H1 (cell line): ENCODE measurements at regions not wholly inside any gene's neighbourhood (a gene's known extent, or its start where the extent isn't known, plus 50 kb on each side); places are given as distances from the start of the nearest gene placed in this dataset.

Source experiments
- CTCF ChIA-PET: fragments of 300-600 bp; sonication (Branson Sonifier 250); formaldehyde crosslinking; loops from one replicate; lab custom pipeline; 2021; ENCODE audit not compliant: partially characterized antibody; lab: Charles Lee
- POLR2A ChIA-PET: fragments of 300-600 bp; sonication (Branson Sonifier 250); formaldehyde crosslinking; loops from one replicate; lab custom pipeline; 2021; ENCODE audit warnings: inconsistent platforms; ENCODE audit not compliant: partially characterized antibody; lab: Charles Lee
- DNase-seq, 2 experiments: peaks; one replicate each; pipeline versions ENCODE4 v3.0.0 to v3.0.0-alpha.2; 2010 to 2022; ENCODE audit warnings: low spot score in 2 of 2, low read depth in 1 of 2, mixed read lengths in 1 of 2
- FAIRE-seq: peaks from 2 replicates; lab custom pipeline; 2011; peaks lifted over from hg19 to GRCh38; lab: Jason Lieb, UNC
- H2AFZ ChIP-seq: 2 replicates; pipeline ENCODE4 v1.8.1; 2012; ENCODE audit warnings: low read length, inconsistent platforms
- H2AK5ac ChIP-seq: 2 replicates; pipeline ENCODE4 v1.6.1; 2013; ENCODE audit warnings: low read depth, low read length
- H2BK120ac ChIP-seq: replicated peaks from 2 replicates; pipeline ENCODE3; 2013; ENCODE audit warnings: low read depth, low read length, inconsistent platforms
- H2BK12ac ChIP-seq: 2 replicates; pipeline ENCODE4 v1.6.1; 2013; ENCODE audit warnings: low read depth, low read length
- H2BK15ac ChIP-seq: 2 replicates; pipeline ENCODE4 v1.6.1; 2013; ENCODE audit warnings: low read length
- H2BK20ac ChIP-seq: 2 replicates; pipeline ENCODE4 v1.6.1; 2013; ENCODE audit warnings: low read length
- H2BK5ac ChIP-seq: 2 replicates; pipeline ENCODE4 v1.6.1; 2013; ENCODE audit warnings: low read depth, low read length
- H3K14ac ChIP-seq: 2 replicates; pipeline ENCODE4 v1.6.1; 2013; ENCODE audit warnings: inconsistent platforms; ENCODE audit not compliant: insufficient read length
- H3K18ac ChIP-seq: 2 replicates; pipeline ENCODE4 v1.6.1; 2013; ENCODE audit warnings: low read length; ENCODE audit errors: extremely low read depth
- H3K23ac ChIP-seq: 2 replicates; pipeline ENCODE4 v1.6.1; 2013; ENCODE audit warnings: inconsistent platforms; ENCODE audit not compliant: insufficient read length
- H3K23me2 ChIP-seq: 2 replicates; pipeline ENCODE4 v1.6.1; 2013; ENCODE audit warnings: low read depth, low read length
- H3K27ac ChIP-seq: 2 replicates; pipeline ENCODE4 v1.6.1; 2011; ENCODE audit warnings: low read depth, low read length, inconsistent platforms
- H3K27me3 ChIP-seq, 4 experiments: replicated peaks in 1 of 4; 1 replicate in 1 of 4; 2 replicates in 3 of 4; pipeline versions ENCODE4 v1.6.1 to v1.8.1; 2011 to 2013; ENCODE audit warnings: low read length in 3 of 4, mild to moderate bottlenecking in 3 of 4, inconsistent platforms in 2 of 4, mixed read lengths in 2 of 4, moderate library complexity in 1 of 4; ENCODE audit not compliant: control insufficient read depth in 3 of 4, insufficient read depth in 3 of 4; ENCODE audit errors: extremely low read depth in 1 of 4
- H3K36me3 ChIP-seq, 4 experiments: 2 replicates each; pipeline versions ENCODE4 v1.6.1 to v1.8.1; 2011 to 2013; ENCODE audit warnings: mild to moderate bottlenecking in 4 of 4, low read length in 3 of 4, moderate library complexity in 2 of 4, control low read depth in 1 of 4, inconsistent platforms in 1 of 4; ENCODE audit not compliant: insufficient read depth in 4 of 4, control insufficient read depth in 2 of 4
- H3K4ac ChIP-seq: replicated peaks from 2 replicates; pipeline ENCODE3; 2013; ENCODE audit warnings: low read length, low read depth, mixed read lengths, inconsistent platforms; ENCODE audit not compliant: insufficient read length
- H3K4me1 ChIP-seq, 4 experiments: replicated peaks in 1 of 4; 1 replicate in 1 of 4; 2 replicates in 3 of 4; pipeline versions ENCODE4 v1.6.1 to v1.8.1; 2011 to 2013; ENCODE audit warnings: low read length in 3 of 4, inconsistent platforms in 2 of 4, mixed read lengths in 1 of 4; ENCODE audit not compliant: insufficient read depth in 4 of 4, control insufficient read depth in 3 of 4
- H3K4me2 ChIP-seq, 2 experiments: 2 replicates each; pipeline versions ENCODE4 v1.6.1 to v1.8.1; 2011 to 2013; ENCODE audit warnings: low read depth in 2 of 2, low read length in 2 of 2, control low read depth in 1 of 2, inconsistent platforms in 1 of 2, mild to moderate bottlenecking in 1 of 2; ENCODE audit not compliant: insufficient read depth in 1 of 2
- H3K4me3 ChIP-seq, 4 experiments: fragments of 200-600, 300-600 bp in 1 of 4; sonication (generic), shearing (Covaris generic), sonication (Bioruptor Twin) in 1 of 4; 2 replicates each; pipeline versions ENCODE4 v1.5.1 to v1.8.1; 2011 to 2016; ENCODE audit warnings: low read length in 4 of 4, low read depth in 3 of 4, control low read depth in 2 of 4, inconsistent platforms in 2 of 4, mild to moderate bottlenecking in 2 of 4, mixed read lengths in 1 of 4, moderate library complexity in 1 of 4; ENCODE audit not compliant: insufficient read depth in 2 of 4; ENCODE audit errors: extremely low read depth in 1 of 4
- H3K56ac ChIP-seq: replicated peaks from 2 replicates; pipeline ENCODE3; 2013; ENCODE audit warnings: low read depth, mild to moderate bottlenecking, mixed read lengths, low read length, inconsistent platforms; ENCODE audit not compliant: insufficient read length
- H3K79me1 ChIP-seq: 2 replicates; pipeline ENCODE4 v1.6.1; 2013; ENCODE audit warnings: low read depth, low read length, control low read depth
- H3K79me2 ChIP-seq, 2 experiments: 2 replicates each; pipeline versions ENCODE4 v1.6.1 to v1.8.1; 2012 to 2013; ENCODE audit warnings: low read length in 2 of 2, mild to moderate bottlenecking in 2 of 2, inconsistent platforms in 1 of 2; ENCODE audit not compliant: insufficient read depth in 2 of 2, control insufficient read depth in 1 of 2
- H3K9ac ChIP-seq, 4 experiments: replicated peaks in 1 of 4; 1 replicate in 1 of 4; 2 replicates in 3 of 4; pipeline versions ENCODE4 v1.6.1 to v1.8.1; 2011 to 2013; ENCODE audit warnings: low read depth in 3 of 4, low read length in 3 of 4, control low read depth in 2 of 4, mild to moderate bottlenecking in 2 of 4, moderate library complexity in 2 of 4, inconsistent platforms in 1 of 4; ENCODE audit errors: extremely low read depth in 1 of 4
- H3K9me3 ChIP-seq, 2 experiments: 2 replicates each; pipeline versions ENCODE4 v1.6.1 to v1.8.1; 2012 to 2013; ENCODE audit warnings: mild to moderate bottlenecking in 2 of 2, moderate library complexity in 2 of 2, control low read depth in 1 of 2, inconsistent platforms in 1 of 2, low read depth in 1 of 2, low read length in 1 of 2, mixed read lengths in 1 of 2; ENCODE audit not compliant: insufficient read depth in 2 of 2
- H4K20me1 ChIP-seq, 2 experiments: replicated peaks in 1 of 2; 2 replicates each; pipeline versions ENCODE3 to v1.8.1; 2011 to 2013; ENCODE audit warnings: inconsistent platforms in 2 of 2, low read length in 2 of 2, mild to moderate bottlenecking in 1 of 2; ENCODE audit not compliant: insufficient read depth in 2 of 2, control insufficient read depth in 1 of 2
- H4K5ac ChIP-seq: 2 replicates; pipeline ENCODE4 v1.6.1; 2013; ENCODE audit warnings: low read length, low read depth, mixed read lengths, inconsistent platforms; ENCODE audit not compliant: insufficient read length
- H4K8ac ChIP-seq: 2 replicates; pipeline ENCODE4 v1.8.0; 2013; ENCODE audit warnings: mild to moderate bottlenecking, moderate library complexity, low read length, inconsistent platforms; ENCODE audit not compliant: insufficient read depth; ENCODE audit errors: extremely low read depth
- H4K91ac ChIP-seq: replicated peaks from 2 replicates; pipeline ENCODE3; 2013; ENCODE audit warnings: low read length, mixed read lengths, inconsistent platforms; ENCODE audit not compliant: insufficient read length
- BRCA1 ChIP-seq: IDR thresholded peaks from 2 replicates; pipeline ENCODE4 v1.6.1; 2012; ENCODE audit warnings: low read depth, low read length, improper control_type of control experiment
- CBX5 ChIP-seq: fragments of 300-800, 300-1000 bp; sonication (generic); IDR thresholded peaks from 2 replicates; pipeline ENCODE4 v1.7.1; 2016; ENCODE audit warnings: antibody characterized with exemption, low read length, low read depth
- CBX8 ChIP-seq: fragments of 300-800, 300-1000 bp; sonication (generic); IDR thresholded peaks from 2 replicates; pipeline ENCODE4 v1.7.1; 2016; ENCODE audit warnings: low read depth, low read length, borderline replicate concordance
- CEBPB ChIP-seq: IDR thresholded peaks from 2 replicates; pipeline ENCODE4 v1.6.1; 2012; ENCODE audit warnings: low read depth, low read length
- CHD1 ChIP-seq: IDR thresholded peaks from 2 replicates; pipeline ENCODE4 v1.6.1; 2012; ENCODE audit warnings: low read depth, low read length, improper control_type of control experiment
- CHD2 ChIP-seq: IDR thresholded peaks from 2 replicates; pipeline ENCODE4 v1.6.1; 2012; ENCODE audit warnings: low read length, improper control_type of control experiment
- CTBP2 ChIP-seq: IDR thresholded peaks from 2 replicates; pipeline ENCODE4 v1.7.0; 2011; ENCODE audit warnings: borderline replicate concordance, mild to moderate bottlenecking, moderate library complexity, mixed read lengths, low read length; ENCODE audit not compliant: insufficient read depth, insufficient read length
- GABPA ChIP-seq: IDR thresholded peaks from 2 replicates; pipeline ENCODE4 v1.6.1; 2011; ENCODE audit warnings: mild to moderate bottlenecking, low read length, moderate library complexity, borderline replicate concordance; ENCODE audit not compliant: insufficient read depth
- GTF2F1 ChIP-seq: IDR thresholded peaks from 2 replicates; pipeline ENCODE4 v1.6.1; 2012; ENCODE audit warnings: low read depth, low read length, improper control_type of control experiment, borderline replicate concordance
- HDAC6 ChIP-seq: IDR thresholded peaks from one replicate; pipeline ENCODE4 v1.7.1; 2012; ENCODE audit warnings: low read depth, mild to moderate bottlenecking, inconsistent platforms, low read length, moderate library complexity
- NRF1 ChIP-seq: IDR thresholded peaks from 2 replicates; pipeline ENCODE4 v1.6.1; 2011; ENCODE audit warnings: mild to moderate bottlenecking, low read depth, low read length, improper control_type of control experiment
- PHF8 ChIP-seq: fragments of 200-600 bp; sonication (generic); conservative IDR thresholded peaks from 2 replicates; pipeline ENCODE4 v1.7.1; 2012; ENCODE audit warnings: low read depth, mild to moderate bottlenecking, inconsistent platforms, low read length, moderate library complexity
- POLR2A ChIP-seq, 2 experiments: IDR thresholded peaks; 1 replicate in 1 of 2; 2 replicates in 1 of 2; pipeline ENCODE4 v1.6.1; 2011; ENCODE audit warnings: low read depth in 2 of 2, low read length in 2 of 2, mild to moderate bottlenecking in 2 of 2; ENCODE audit errors: control extremely low read depth in 1 of 2
- TAF7 ChIP-seq: optimal IDR thresholded peaks from 2 replicates; pipeline ENCODE3; 2011; ENCODE audit warnings: low read depth, mild to moderate bottlenecking, inconsistent platforms, low read length, moderate library complexity, borderline replicate concordance
- TCF12 ChIP-seq: IDR thresholded peaks from 2 replicates; pipeline ENCODE4 v1.6.1; 2011; ENCODE audit warnings: low read depth, mild to moderate bottlenecking, low read length
- WGBS, 2 experiments: shearing (Covaris generic) in 1 of 2; methylation state at CpG; one replicate each; pipeline versions ENCODE4 v1.1.6 to v1.1.7; 2013 to 2015; ENCODE audit warnings: low lambda C conversion rate in 2 of 2, mixed read lengths in 2 of 2, inconsistent platforms in 1 of 2, low coverage in 1 of 2, missing lambda C conversion rate in 1 of 2; ENCODE audit not compliant: insufficient replicate concordance in 2 of 2, insufficient coverage in 1 of 2, insufficient read length in 1 of 2; ENCODE audit errors: extremely low coverage in 1 of 2, missing lambda C conversion rate in 1 of 2; 5-methylcytosine and 5-hydroxymethylcytosine counted together

- no peaks in the 10 kb centered on the region for H3K36me3 ChIP-seq
- no peaks in the 10 kb centered on the region for H3K79me2 ChIP-seq
- H2AK5ac ChIP-seq = no peak overlapping the region
- H3K23me2 ChIP-seq = no peaks in the 10 kb centered on the region; the same call in 1 of the 2 replicates
- DNase-seq (no peak), FAIRE-seq (no peak)
- no peak overlapping the region for H3K56ac ChIP-seq
- H3K4me2 ChIP-seq = peak overlapping the region in 1 of 2 experiments; percentile 30; a peak in 1 of 4 replicates
- H3K27me3 ChIP-seq = peaks cover 0 to 2% (median 0%) of the 10 kb centered on the region in 4 experiments; a peak in 3 of 7 replicates
- H3K23ac ChIP-seq = no peak overlapping the region
- H2BK15ac ChIP-seq = no peak overlapping the region
- no peak overlapping the region for H2BK5ac ChIP-seq
- H3K4me1 ChIP-seq = peaks cover 0 to 10% (median 4%) of the 10 kb centered on the region in 4 experiments; a peak in 5 of 7 replicates
- H4K91ac ChIP-seq = no peak overlapping the region
- H4K5ac ChIP-seq = no peak overlapping the region
- H3K14ac ChIP-seq = no peak overlapping the region
- CTCF ChIA-PET = interaction anchor here (2.3 to 2.8 kb wide), 2 partner anchors 14 to 20 kb away, joined by 9 to 10 read pairs; no protein-coding TSS in a partner anchor
- H2BK20ac ChIP-seq = no peak overlapping the region
- H3K9ac ChIP-seq = no peak overlapping the region
- no peak overlapping the region for H2BK12ac ChIP-seq
- no peak for TF ChIP-seq PHF8
- no peak for TF ChIP-seq GTF2F1
- no peak for TF ChIP-seq POLR2A (IDR thresholded peaks at IDR 0.05; ENCODE audit: control extremely low read depth in 1 of 2, low read depth in 2 of 2, low read length in 2 of 2)
- TF ChIP-seq CBX5 = no peak
- no peak for TF ChIP-seq TAF7
- TF ChIP-seq GABPA = no peak
- no peak for TF ChIP-seq BRCA1
- TF ChIP-seq HDAC6 = no peak
- TF ChIP-seq CBX8 = no peak
- TF ChIP-seq CHD1 = no peak
- TF ChIP-seq CTBP2 = no peak
- TF ChIP-seq TCF12 = no peak
- no peak for TF ChIP-seq NRF1
- no peak for TF ChIP-seq CEBPB
- TF ChIP-seq CHD2 = no peak
- TF ChIP-seq, all 59 proteins: peak for 0
- H4K8ac ChIP-seq = no peak overlapping the region
- no peak overlapping the region for H2AFZ ChIP-seq
- H3K4ac ChIP-seq = no peak overlapping the region
- POLR2A ChIA-PET = no interaction called here
- H4K20me1 ChIP-seq = no peaks in the 10 kb centered on the region
- no peaks in the 10 kb centered on the region for H3K9me3 ChIP-seq
- H3K79me1 ChIP-seq = no peaks in the 10 kb centered on the region
- WGBS, 2 experiments = 74% methylated on average over 4 of the region's 4 CpGs; no CpG with 5 or more reads in 1 of the 2 experiments
- H3K4me3 ChIP-seq = no peak overlapping the region
- no peak overlapping the region for H3K18ac ChIP-seq
- H3K27ac ChIP-seq = no peak overlapping the region
- no peak overlapping the region for H2BK120ac ChIP-seq
Observed at GRCh38 chr6:2468601-2468955, 223.2 kb upstream of the GMDS start.
